ENCODE measurements at regions not wholly inside any gene's neighbourhood (a gene's known extent, or its start where the extent isn't known, plus 50 kb on each side); places are given as distances from the start of the nearest gene placed in this dataset.

DNA sequence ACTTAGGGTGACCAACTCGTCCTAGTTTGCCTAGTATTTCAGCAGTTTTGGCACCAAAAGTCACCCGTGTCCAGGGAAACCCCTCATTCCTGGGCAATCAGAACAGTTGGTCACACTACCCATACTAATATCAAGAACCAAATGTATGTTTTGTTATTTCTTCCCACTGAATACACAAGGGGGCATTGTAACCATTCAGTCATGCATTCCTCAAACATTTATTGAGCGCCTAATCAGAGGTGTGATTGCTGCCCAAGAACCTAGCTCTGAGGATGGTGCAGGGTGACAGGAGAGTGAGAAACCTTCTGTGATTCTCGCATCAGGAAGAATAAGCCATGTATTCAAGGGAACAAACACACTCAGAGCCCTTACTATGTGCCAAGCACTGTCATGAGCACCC, 69.8 kb upstream of the RAI2 start:
- intact Hi-C loops (cut with micrococcal nuclease; ENCODE audit: unreplicated experiment) (no loop called here), in situ Hi-C loops (cut with HindIII; ENCODE audit: extremely low pct_ligation_motif_present, low pct_unique_long_range_greater_than_20kb) (loop anchor here (25.0 kb wide), 2 partner anchors 281 to 456 kb away; partner anchors contain the start of gene BEND2)
- FAIRE-seq (no peak), DNase-seq (ENCODE audit: low spot score) (no peak), ATAC-seq (no peak)
- TF ChIP-seq MED1 (CRISPR knock-in tag; IDR thresholded peaks at IDR 0.05) (no peak), IKZF4 (CRISPR knock-in tag; IDR thresholded peaks at IDR 0.05; ENCODE audit: borderline replicate concordance, low read depth, not compliant biosample characterization) (no peak), ZNF451 (CRISPR knock-in tag; IDR thresholded peaks at IDR 0.05) (no peak), NBN (conservative IDR thresholded peaks at IDR 0.05) (no peak), ZSCAN20 (CRISPR knock-in tag; IDR thresholded peaks at IDR 0.05; ENCODE audit: borderline replicate concordance) (no peak), RBM39 (IDR thresholded peaks at IDR 0.05; ENCODE audit: low read depth, low read length, poor library complexity, severe bottlenecking) (no peak), MLLT10 (CRISPR knock-in tag; IDR thresholded peaks at IDR 0.05) (no peak), ELF1 (CRISPR knock-in tag; IDR thresholded peaks at IDR 0.05) (no peak), ZMYM4 (CRISPR knock-in tag; IDR thresholded peaks at IDR 0.05) (no peak), ZNF562 (CRISPR knock-in tag; IDR thresholded peaks at IDR 0.05; ENCODE audit: borderline replicate concordance) (no peak)
- TF ChIP-seq, protein P1, sequence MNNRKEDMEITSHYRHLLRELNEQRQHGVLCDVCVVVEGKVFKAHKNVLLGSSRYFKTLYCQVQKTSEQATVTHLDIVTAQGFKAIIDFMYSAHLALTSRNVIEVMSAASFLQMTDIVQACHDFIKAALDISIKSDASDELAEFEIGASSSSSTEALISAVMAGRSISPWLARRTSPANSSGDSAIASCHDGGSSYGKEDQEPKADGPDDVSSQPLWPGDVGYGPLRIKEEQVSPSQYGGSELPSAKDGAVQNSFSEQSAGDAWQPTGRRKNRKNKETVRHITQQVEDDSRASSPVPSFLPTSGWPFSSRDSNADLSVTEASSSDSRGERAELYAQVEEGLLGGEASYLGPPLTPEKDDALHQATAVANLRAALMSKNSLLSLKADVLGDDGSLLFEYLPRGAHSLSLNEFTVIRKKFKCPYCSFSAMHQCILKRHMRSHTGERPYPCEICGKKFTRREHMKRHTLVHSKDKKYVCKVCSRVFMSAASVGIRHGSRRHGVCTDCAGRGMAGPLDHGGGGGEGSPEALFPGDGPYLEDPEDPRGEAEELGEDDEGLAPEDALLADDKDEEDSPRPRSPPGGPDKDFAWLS (CRISPR knock-in tag; IDR thresholded peaks at IDR 0.05; ENCODE audit: borderline replicate concordance) = no peak
- TF ChIP-seq, protein P2, sequence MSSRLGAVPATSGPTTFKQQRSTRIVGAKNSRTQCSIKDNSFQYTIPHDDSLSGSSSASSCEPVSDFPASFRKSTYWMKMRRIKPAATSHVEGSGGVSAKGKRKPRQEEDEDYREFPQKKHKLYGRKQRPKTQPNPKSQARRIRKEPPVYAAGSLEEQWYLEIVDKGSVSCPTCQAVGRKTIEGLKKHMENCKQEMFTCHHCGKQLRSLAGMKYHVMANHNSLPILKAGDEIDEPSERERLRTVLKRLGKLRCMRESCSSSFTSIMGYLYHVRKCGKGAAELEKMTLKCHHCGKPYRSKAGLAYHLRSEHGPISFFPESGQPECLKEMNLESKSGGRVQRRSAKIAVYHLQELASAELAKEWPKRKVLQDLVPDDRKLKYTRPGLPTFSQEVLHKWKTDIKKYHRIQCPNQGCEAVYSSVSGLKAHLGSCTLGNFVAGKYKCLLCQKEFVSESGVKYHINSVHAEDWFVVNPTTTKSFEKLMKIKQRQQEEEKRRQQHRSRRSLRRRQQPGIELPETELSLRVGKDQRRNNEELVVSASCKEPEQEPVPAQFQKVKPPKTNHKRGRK (CRISPR knock-in tag; IDR thresholded peaks at IDR 0.05) = no peak
- TF ChIP-seq, protein P3, sequence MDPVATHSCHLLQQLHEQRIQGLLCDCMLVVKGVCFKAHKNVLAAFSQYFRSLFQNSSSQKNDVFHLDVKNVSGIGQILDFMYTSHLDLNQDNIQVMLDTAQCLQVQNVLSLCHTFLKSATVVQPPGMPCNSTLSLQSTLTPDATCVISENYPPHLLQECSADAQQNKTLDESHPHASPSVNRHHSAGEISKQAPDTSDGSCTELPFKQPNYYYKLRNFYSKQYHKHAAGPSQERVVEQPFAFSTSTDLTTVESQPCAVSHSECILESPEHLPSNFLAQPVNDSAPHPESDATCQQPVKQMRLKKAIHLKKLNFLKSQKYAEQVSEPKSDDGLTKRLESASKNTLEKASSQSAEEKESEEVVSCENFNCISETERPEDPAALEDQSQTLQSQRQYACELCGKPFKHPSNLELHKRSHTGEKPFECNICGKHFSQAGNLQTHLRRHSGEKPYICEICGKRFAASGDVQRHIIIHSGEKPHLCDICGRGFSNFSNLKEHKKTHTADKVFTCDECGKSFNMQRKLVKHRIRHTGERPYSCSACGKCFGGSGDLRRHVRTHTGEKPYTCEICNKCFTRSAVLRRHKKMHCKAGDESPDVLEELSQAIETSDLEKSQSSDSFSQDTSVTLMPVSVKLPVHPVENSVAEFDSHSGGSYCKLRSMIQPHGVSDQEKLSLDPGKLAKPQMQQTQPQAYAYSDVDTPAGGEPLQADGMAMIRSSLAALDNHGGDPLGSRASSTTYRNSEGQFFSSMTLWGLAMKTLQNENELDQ (CRISPR knock-in tag; IDR thresholded peaks at IDR 0.05; ENCODE audit: borderline replicate concordance) = no peak
- TF ChIP-seq, protein P4, sequence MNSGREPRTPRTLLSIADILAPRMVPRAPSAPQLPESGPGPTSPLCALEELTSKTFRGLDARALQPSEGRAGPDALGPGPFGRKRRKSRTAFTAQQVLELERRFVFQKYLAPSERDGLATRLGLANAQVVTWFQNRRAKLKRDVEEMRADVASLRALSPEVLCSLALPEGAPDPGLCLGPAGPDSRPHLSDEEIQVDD (CRISPR knock-in tag; IDR thresholded peaks at IDR 0.05; ENCODE audit: borderline replicate concordance) = no peak
- Histone ChIP-seq H3K4me2 (ENCODE audit: low read depth, low read length) (no peak overlapping the region), H2AFZ (ENCODE audit: low read length) (no peak overlapping the region), H4K20me1 (ENCODE audit: insufficient read depth, low read length) (no peaks in the 10 kb centered on the region), H3K27ac (ENCODE audit: extremely low read length, insufficient read depth, low read length) (no peak overlapping the region), H3K79me2 (ENCODE audit: insufficient read depth, low read length) (no peaks in the 10 kb centered on the region), H3K9me3 (ENCODE audit: low read length) (no peaks in the 10 kb centered on the region), H3K36me3 (replicated peaks in 1 of 2; ENCODE audit: control insufficient read depth in 1 of 2, insufficient read depth in 2 of 2, low read length in 2 of 2) (no peaks in the 10 kb centered on the region), H3K9ac (ENCODE audit: insufficient read depth, low read depth, low read length) (no peak overlapping the region), H3K4me1 (ENCODE audit: insufficient read depth, low read length) (no peaks in the 10 kb centered on the region), H3K27me3 (ENCODE audit: control insufficient read depth in 1 of 2, insufficient read depth in 2 of 2, low read length in 2 of 2) (no peaks in the 10 kb centered on the region), H3K4me3 (replicated peaks in 1 of 3; ENCODE audit: insufficient read depth in 1 of 3, low read depth in 2 of 3, low read length in 3 of 3) (no peak overlapping the region)
- BruUV-seq (replicated peaks) = no TSS peak
- CTCF ChIA-PET (ENCODE audit: low intra/inter-chr PET ratio, low total read pairs) = no interaction called here
- WGBS (ENCODE audit: low lambda C conversion rate) = 0% methylated on average over 1 of the region's 4 CpGs
- POLR2A ChIA-PET = no interaction called here
